ENCODE measurements at regions not wholly inside any gene's neighbourhood (a gene's known extent, or its start where the extent isn't known, plus 50 kb on each side); places are given as distances from the start of the nearest gene placed in this dataset.

GRCh38 chr5:73391441-73391881 is 57.1 kb downstream of the FOXD1 start:
- TF ChIP-seq, protein P1, sequence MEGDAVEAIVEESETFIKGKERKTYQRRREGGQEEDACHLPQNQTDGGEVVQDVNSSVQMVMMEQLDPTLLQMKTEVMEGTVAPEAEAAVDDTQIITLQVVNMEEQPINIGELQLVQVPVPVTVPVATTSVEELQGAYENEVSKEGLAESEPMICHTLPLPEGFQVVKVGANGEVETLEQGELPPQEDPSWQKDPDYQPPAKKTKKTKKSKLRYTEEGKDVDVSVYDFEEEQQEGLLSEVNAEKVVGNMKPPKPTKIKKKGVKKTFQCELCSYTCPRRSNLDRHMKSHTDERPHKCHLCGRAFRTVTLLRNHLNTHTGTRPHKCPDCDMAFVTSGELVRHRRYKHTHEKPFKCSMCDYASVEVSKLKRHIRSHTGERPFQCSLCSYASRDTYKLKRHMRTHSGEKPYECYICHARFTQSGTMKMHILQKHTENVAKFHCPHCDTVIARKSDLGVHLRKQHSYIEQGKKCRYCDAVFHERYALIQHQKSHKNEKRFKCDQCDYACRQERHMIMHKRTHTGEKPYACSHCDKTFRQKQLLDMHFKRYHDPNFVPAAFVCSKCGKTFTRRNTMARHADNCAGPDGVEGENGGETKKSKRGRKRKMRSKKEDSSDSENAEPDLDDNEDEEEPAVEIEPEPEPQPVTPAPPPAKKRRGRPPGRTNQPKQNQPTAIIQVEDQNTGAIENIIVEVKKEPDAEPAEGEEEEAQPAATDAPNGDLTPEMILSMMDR (conservative IDR thresholded peaks at IDR 0.05): no peak
- H4K20me1 ChIP-seq (ENCODE audit: control insufficient read depth, insufficient read depth, insufficient read length): no peaks in the 10 kb centered on the region
- no peak overlapping the region for H4K5ac ChIP-seq (ENCODE audit: insufficient read length, low read depth, low read length)
- H3K4me2 ChIP-seq (ENCODE audit: insufficient read depth, insufficient read length, low read length): no peak overlapping the region
- no peak overlapping the region for H3K27ac ChIP-seq (ENCODE audit: insufficient read length, low read depth, low read length)
- no peak overlapping the region for H3T11ph ChIP-seq (ENCODE audit: low read length)
- Mint-ChIP-seq H3K27me3 (ENCODE audit: low read depth) (peaks cover 8% of the 10 kb centered on the region), H3K36me3 (ENCODE audit: insufficient read depth in 1 of 3, low read depth in 3 of 3) (no peaks in the 10 kb centered on the region), H3K9me3 (no peaks in the 10 kb centered on the region), H3K4me1 (peaks cover 0 to 4% of the 10 kb centered on the region in 2 experiments; a peak in 3 of 4 replicates), H3K27ac (no peak overlapping the region), H3K4me3 (no peak overlapping the region)
- no peak overlapping the region for H3K18ac ChIP-seq (ENCODE audit: insufficient read length, low read depth, low read length)
- H3K4ac ChIP-seq (ENCODE audit: low read depth, low read length): no peak overlapping the region
- no peaks in the 10 kb centered on the region for H3K4me1 ChIP-seq (ENCODE audit: insufficient read depth, low read length)
- no peak overlapping the region for H4K91ac ChIP-seq (ENCODE audit: insufficient read length, low read depth, low read length)
- WGBS (ENCODE audit: extremely low coverage, insufficient read length, low lambda C conversion rate): no CpG with 5 or more reads among the region's 3 CpGs
- no peak overlapping the region for H2BK12ac ChIP-seq (ENCODE audit: insufficient read length, low read depth, low read length)
- H2BK20ac ChIP-seq (ENCODE audit: low read depth, low read length, poor library complexity, severe bottlenecking): no peak overlapping the region
- H3K23me2 ChIP-seq (ENCODE audit: insufficient read length, low read depth, low read length, poor library complexity, severe bottlenecking): no peaks in the 10 kb centered on the region
- H4K8ac ChIP-seq (replicated peaks; ENCODE audit: insufficient read length, low read depth, low read length): no peak overlapping the region
- H3K14ac ChIP-seq (ENCODE audit: insufficient read depth, low read length): no peak overlapping the region
- no peak for DNase-seq
- no peak overlapping the region for H3K23ac ChIP-seq (ENCODE audit: insufficient read length, low read depth, low read length)
- H3K9ac ChIP-seq (ENCODE audit: extremely low read depth, insufficient read length, low read length): no peak overlapping the region
- no peaks in the 10 kb centered on the region for H3K79me2 ChIP-seq (ENCODE audit: insufficient read depth, low read length)
- no peak overlapping the region for H3K56ac ChIP-seq (ENCODE audit: insufficient read length, low read depth, low read length)
- no peak overlapping the region for H2BK120ac ChIP-seq (ENCODE audit: low read depth, low read length, poor library complexity, severe bottlenecking)
- H2BK5ac ChIP-seq (ENCODE audit: insufficient read length, low read length): no peak overlapping the region
- no peak overlapping the region for H2AFZ ChIP-seq (ENCODE audit: low read length)
- no peak overlapping the region for H2BK15ac ChIP-seq (ENCODE audit: low read depth, low read length)
- no peaks in the 10 kb centered on the region for H3K27me3 ChIP-seq (ENCODE audit: insufficient read depth, low read length)
- no peak overlapping the region for H2AK5ac ChIP-seq (ENCODE audit: insufficient read length, low read length)
- H3K79me1 ChIP-seq (ENCODE audit: insufficient read depth, low read depth, low read length, poor library complexity, severe bottlenecking): no peaks in the 10 kb centered on the region
- no peaks in the 10 kb centered on the region for H3K9me3 ChIP-seq (ENCODE audit: control insufficient read depth, low read depth, low read length)

Data from H9 (cell line).